Naive thymus-derived CD8-positive, alpha-beta T cell (primary cell): ENCODE measurements at regions not wholly inside any gene's neighbourhood (a gene's known extent, or its start where the extent isn't known, plus 50 kb on each side); places are given as distances from the start of the nearest gene placed in this dataset.

Source experiments
- ATAC-seq, 2 donors: fragments of 150-1000 bp; cut with Tn5 transposase in 1 of 2; sonication (Bioruptor Pico), chemical (Tn5 transposase) in 1 of 2; 1 replicate in 1 of 2; 2 replicates in 1 of 2; pipeline ENCODE4 v1.10.0; 2021; ENCODE audit warnings: mild to moderate bottlenecking in 2 of 2, moderate library complexity in 2 of 2
- POLR2A ChIA-PET: fragments of 350-600 bp; sonication (Branson Sonifier 250); formaldehyde crosslinking; loops from one replicate; lab custom pipeline; 2021; ENCODE audit warnings: antibody characterized with exemption; lab: Charles Lee
- DNase-seq, 10 donors: peaks; one replicate each; pipeline versions ENCODE4 v3.0.0 to v3.0.0-alpha.2; 2020 to 2022
- H3K27ac Mint-ChIP-seq, 10 donors: one replicate each; pipeline ENCODE4 v1.8.0; 2020 to 2022; ENCODE audit warnings: mild to moderate bottlenecking in 10 of 10, mixed read lengths in 10 of 10, moderate library complexity in 4 of 10, inconsistent platforms in 1 of 10
- H3K27me3 Mint-ChIP-seq, 5 donors: one replicate each; pipeline ENCODE4 v1.8.0; 2021 to 2022; ENCODE audit warnings: mixed read lengths in 5 of 5
- H3K36me3 Mint-ChIP-seq, 3 donors: one replicate each; pipeline ENCODE4 v1.8.0; 2020 to 2022; ENCODE audit warnings: mixed read lengths in 3 of 3, mild to moderate bottlenecking in 2 of 3, inconsistent platforms in 1 of 3
- H3K4me1 Mint-ChIP-seq, 4 donors: one replicate each; pipeline ENCODE4 v1.8.0; 2021 to 2022; ENCODE audit warnings: mixed read lengths in 4 of 4
- H3K4me3 Mint-ChIP-seq, 10 donors: one replicate each; pipeline ENCODE4 v1.8.0; 2020 to 2022; ENCODE audit warnings: mild to moderate bottlenecking in 10 of 10, mixed read lengths in 10 of 10, moderate library complexity in 6 of 10, inconsistent platforms in 1 of 10
- H3K9me3 Mint-ChIP-seq, 9 donors: one replicate each; pipeline ENCODE4 v1.8.0; 2020 to 2022; ENCODE audit warnings: mixed read lengths in 9 of 9, mild to moderate bottlenecking in 3 of 9, inconsistent platforms in 1 of 9, moderate library complexity in 1 of 9

DNA sequence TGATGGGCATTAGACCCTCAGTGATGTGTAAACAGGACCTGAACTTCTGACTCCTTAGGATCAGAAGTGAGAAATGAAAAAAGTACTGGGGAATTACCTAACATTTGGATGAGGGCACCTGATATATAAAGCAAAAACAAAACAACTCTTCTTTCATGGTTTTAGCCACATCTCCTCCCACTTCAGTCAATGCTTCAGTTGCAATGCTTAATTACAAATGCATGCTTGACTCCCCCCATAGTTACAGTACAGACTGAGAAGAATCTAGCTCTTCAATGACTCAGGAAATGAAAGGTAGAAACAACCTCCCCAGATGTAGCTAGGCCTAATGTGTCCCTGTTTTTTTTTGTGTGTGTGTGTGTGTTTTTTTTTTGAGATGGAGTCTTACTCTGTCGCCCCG is 276.8 kb upstream of the POU3F3 start:
- H3K9me3 Mint-ChIP-seq, result no peaks in the 10 kb centered on the region
- POLR2A ChIA-PET, result no interaction called here
- no peak overlapping the region for H3K27ac Mint-ChIP-seq
- peaks cover 0 to 4% (median 0%) of the 10 kb centered on the region in 5 donors for H3K27me3 Mint-ChIP-seq
- ATAC-seq (no peak), DNase-seq (no peak)
- peaks cover 0 to 3% (median 0%) of the 10 kb centered on the region in 4 donors for H3K4me1 Mint-ChIP-seq
- no peak overlapping the region for H3K4me3 Mint-ChIP-seq
- no peaks in the 10 kb centered on the region for H3K36me3 Mint-ChIP-seq

DNA sequence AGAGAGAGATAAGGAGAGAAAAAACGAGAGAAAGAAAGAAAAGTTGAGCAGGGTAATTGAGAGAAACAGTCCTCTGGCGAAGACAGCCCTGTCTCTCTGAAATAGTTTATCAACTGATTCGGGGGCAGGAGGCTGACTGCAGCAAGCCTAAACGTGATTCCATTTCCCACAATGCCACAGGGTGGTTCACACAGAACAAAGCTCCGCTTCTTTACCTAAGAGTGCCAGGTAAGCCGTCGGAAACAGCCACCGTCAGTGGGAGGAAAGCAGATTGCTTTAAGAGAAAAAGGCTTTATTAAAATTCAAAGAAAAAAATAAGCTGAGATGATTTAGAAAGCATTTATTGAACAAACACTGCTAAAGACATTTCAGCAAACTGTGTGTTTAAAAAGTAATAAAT is 271.4 kb upstream of the POU3F3 start:
- Mint-ChIP-seq H3K27ac (no peak overlapping the region), H3K4me1 (no peaks in the 10 kb centered on the region), H3K36me3 (no peaks in the 10 kb centered on the region), H3K4me3 (no peak overlapping the region), H3K9me3 (no peaks in the 10 kb centered on the region), H3K27me3 (peaks cover 0 to 4% (median 0%) of the 10 kb centered on the region in 5 donors)
- POLR2A ChIA-PET, result no interaction called here
- DNase-seq (no peak), ATAC-seq (no peak)

DNA sequence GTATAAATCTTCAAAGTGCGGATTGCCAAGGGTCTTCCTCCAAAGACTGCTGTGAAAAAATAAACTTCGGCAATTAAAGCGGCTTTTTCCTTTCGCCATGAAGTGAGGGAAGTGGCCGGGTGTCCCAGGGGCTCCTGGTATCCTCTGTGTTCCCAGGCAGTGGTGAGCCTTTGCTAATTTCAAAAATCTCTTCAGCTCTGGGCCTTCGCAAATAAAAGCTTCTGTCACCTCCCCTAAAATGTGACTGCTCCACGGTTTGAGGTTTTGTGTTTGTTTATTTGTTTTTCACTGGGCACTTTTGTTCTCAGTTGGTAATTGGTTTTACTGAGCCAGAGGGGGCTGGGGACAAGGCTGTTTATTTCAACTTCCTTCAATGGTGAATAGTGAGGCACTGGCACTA is 270.1 kb upstream of the POU3F3 start:
- H3K4me1 Mint-ChIP-seq, result no peaks in the 10 kb centered on the region
- H3K9me3 Mint-ChIP-seq, result no peaks in the 10 kb centered on the region
- H3K36me3 Mint-ChIP-seq, result no peaks in the 10 kb centered on the region
- H3K4me3 Mint-ChIP-seq, result no peak overlapping the region
- ATAC-seq (no peak), DNase-seq (no peak)
- H3K27ac Mint-ChIP-seq, result peak overlapping the region in 1 of 10 donors; percentile 5
- POLR2A ChIA-PET, result no interaction called here
- peaks cover 0 to 2% (median 0%) of the 10 kb centered on the region in 5 donors for H3K27me3 Mint-ChIP-seq

DNA sequence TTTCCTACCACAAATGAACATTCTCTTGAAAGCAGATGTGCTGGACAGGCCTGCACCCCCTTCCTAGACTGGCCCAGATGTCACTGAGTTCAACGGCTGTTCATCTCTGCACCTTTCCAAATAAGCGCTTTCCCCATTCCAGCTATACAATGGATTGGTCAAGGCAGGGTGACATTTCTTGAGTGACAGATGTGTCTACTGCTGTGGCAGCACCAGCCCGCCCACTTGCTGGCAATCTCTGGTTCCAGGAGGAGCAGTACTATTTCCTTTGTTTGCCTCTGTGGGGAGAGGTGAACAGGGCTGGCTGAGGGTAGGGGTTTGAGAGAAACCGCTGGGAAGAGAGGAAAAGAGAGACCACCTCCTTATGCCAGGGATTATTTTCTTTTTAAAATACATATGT is 269.5 kb upstream of the POU3F3 start:
- POLR2A ChIA-PET, result no interaction called here
- no peak overlapping the region for H3K4me3 Mint-ChIP-seq
- H3K4me1 Mint-ChIP-seq, result no peaks in the 10 kb centered on the region
- ATAC-seq, result no peak
- H3K9me3 Mint-ChIP-seq, result peaks cover 0 to under 1% (median 0%) of the 10 kb centered on the region in 9 donors
- H3K27ac Mint-ChIP-seq, result no peak overlapping the region
- H3K27me3 Mint-ChIP-seq, result peaks cover 0 to 2% (median 0%) of the 10 kb centered on the region in 5 donors
- DNase-seq, result no peak
- H3K36me3 Mint-ChIP-seq, result no peaks in the 10 kb centered on the region

DNA sequence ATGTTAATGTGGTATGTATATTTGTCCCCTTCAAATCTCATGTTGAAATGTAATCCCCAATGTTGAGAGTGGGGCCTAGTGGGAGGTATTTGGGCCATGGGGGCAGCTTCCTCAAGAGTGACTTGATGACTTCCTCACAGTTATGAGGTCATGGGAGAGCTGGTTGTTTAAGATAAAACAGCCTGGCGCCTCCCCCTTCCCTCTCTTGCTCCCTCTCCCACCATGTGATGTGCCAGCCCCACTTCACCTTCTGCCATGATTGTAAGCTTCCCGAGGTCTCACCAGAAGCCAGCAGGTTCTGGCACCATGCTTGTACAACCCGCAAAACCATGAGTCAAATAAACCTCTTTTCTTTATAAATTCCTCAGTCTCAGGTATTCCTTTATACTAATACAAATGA is 258.3 kb upstream of the POU3F3 start:
- peaks cover 0 to 17% (median 5%) of the 10 kb centered on the region in 5 donors for H3K27me3 Mint-ChIP-seq
- POLR2A ChIA-PET, result no interaction called here
- no peaks in the 10 kb centered on the region for H3K4me1 Mint-ChIP-seq

DNA sequence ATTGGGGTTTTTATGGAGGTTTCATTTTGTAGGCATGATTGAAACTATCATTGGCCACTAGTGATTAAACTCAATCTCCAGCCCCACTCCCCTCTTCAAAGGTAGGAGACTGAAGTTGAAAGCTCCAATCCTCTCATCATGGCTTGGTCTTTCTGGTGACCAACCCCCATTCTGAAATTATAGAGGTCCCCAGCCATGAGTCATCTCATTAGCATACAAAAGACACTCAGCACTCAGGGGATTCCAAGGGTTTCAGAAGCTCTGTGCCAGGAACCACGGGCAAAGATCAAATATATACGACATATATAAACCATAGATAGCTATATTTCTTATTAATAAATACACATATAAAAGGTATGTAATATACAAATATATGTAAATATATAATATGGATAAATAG is 256.0 kb upstream of the POU3F3 start:
- DNase-seq, result no peak

More for the DNA sequence above, 258.3 kb upstream of the POU3F3 start:
- no peak for DNase-seq
- H3K9me3 Mint-ChIP-seq, result peaks cover 3 to 34% (median 15%) of the 10 kb centered on the region in 9 donors
- no peak overlapping the region for H3K27ac Mint-ChIP-seq
- H3K36me3 Mint-ChIP-seq, result peaks cover 0 to 9% (median 0%) of the 10 kb centered on the region in 3 donors
- ATAC-seq, result no peak
- H3K4me3 Mint-ChIP-seq, result no peak overlapping the region

DNA sequence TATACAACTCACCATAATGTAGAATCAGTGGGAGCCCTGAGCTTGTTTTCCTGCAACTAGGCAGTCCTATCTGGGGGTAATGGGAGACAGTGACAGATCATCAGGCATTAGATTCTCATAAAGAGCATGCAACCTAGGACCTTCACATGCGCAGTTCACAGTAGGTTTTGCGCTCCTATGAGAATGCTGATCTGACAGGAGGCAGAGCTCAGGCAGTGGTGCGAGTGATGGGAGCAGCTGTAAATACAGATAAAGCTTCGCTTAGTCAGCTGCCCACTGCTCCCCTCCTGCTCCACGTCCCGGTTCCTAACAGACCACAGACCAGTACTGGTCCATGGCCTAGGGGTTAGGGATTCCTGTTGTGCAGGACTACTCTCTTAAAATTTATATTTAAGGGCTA is 255.3 kb upstream of the POU3F3 start:
- Mint-ChIP-seq H3K4me3 (no peak overlapping the region), H3K27me3 (peaks cover 0 to 17% (median 5%) of the 10 kb centered on the region in 5 donors), H3K9me3 (peaks cover 0 to 38% (median 0%) of the 10 kb centered on the region in 9 donors), H3K4me1 (no peaks in the 10 kb centered on the region), H3K27ac (no peak overlapping the region), H3K36me3 (no peaks in the 10 kb centered on the region)
- DNase-seq (no peak), ATAC-seq (no peak)
- POLR2A ChIA-PET, result no interaction called here

More for the DNA sequence above, 256.0 kb upstream of the POU3F3 start:
- no peak overlapping the region for H3K4me3 Mint-ChIP-seq
- H3K9me3 Mint-ChIP-seq, result peaks cover 0 to 38% (median 1%) of the 10 kb centered on the region in 9 donors
- no peak for ATAC-seq
- H3K36me3 Mint-ChIP-seq, result no peaks in the 10 kb centered on the region
- no peak overlapping the region for H3K27ac Mint-ChIP-seq
- peaks cover 0 to 17% (median 5%) of the 10 kb centered on the region in 5 donors for H3K27me3 Mint-ChIP-seq
- POLR2A ChIA-PET, result no interaction called here
- no peaks in the 10 kb centered on the region for H3K4me1 Mint-ChIP-seq

DNA sequence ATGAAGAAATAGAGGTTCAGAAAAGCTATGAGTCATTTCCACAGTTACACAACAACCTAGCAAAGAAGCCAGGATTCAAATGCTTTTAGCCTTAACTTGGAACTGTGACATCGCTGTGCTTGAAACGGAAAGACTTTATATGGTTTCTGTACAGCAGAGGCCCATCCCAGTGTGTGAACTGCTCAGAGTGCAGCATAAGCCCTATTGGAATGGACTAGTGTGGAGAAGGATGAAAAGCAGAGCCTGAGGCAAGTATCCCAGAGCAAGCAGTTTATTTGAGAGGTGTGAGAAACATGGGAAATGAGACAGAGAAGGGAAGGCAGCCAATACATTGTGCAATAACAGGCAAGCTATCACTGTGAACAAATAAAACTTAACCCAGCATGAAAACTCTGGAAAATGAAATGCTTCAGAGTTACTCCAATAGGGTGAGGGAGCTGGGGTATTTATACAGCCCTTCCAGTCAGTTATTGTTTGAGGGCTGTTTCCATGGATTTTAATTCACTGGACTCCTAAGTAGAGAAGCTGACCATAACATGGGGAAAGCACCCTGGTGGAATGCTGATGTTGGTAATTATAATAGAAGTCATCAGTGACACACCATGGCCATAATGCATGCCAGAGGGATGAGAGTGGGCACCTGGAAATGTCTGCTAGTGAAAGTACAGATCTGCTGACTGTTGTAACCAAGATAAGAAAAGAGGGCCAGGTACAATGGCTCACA is 254.0 kb upstream of the POU3F3 start:
- no peak for DNase-seq
- Mint-ChIP-seq H3K36me3 (no peaks in the 10 kb centered on the region), H3K4me1 (no peaks in the 10 kb centered on the region), H3K9me3 (peaks cover 0 to 36% (median 1%) of the 10 kb centered on the region in 9 donors), H3K4me3 (no peak overlapping the region), H3K27ac (no peak overlapping the region), H3K27me3 (peaks cover 0 to 17% (median 5%) of the 10 kb centered on the region in 5 donors)
- ATAC-seq, result no peak
- POLR2A ChIA-PET, result no interaction called here

DNA sequence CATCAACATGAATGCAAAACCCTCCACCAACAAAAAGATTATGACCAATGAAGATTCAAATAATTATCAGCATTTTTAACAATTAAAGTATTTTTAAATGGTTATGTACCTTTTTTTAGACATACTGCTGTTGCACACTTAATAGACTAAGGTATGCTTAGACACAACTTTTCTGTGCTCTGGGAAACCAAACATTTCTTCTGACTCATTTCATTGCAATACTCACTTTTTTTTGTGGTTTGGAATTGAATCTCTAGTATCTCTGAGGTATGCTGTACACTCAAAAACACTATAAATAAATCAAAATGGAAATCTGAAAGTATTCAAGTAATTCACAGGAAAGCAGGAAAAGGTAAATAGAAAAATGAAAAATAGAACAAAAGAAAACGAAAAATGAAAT is 247.9 kb upstream of the POU3F3 start:
- Mint-ChIP-seq H3K36me3 (peaks cover 0 to 3% (median 0%) of the 10 kb centered on the region in 3 donors), H3K9me3 (peaks cover 0 to 20% (median 5%) of the 10 kb centered on the region in 9 donors), H3K27ac (no peak overlapping the region), H3K27me3 (peaks cover 0 to 12% (median 0%) of the 10 kb centered on the region in 5 donors), H3K4me1 (no peaks in the 10 kb centered on the region), H3K4me3 (no peak overlapping the region)
- POLR2A ChIA-PET, result no interaction called here
- ATAC-seq, result no peak
- no peak for DNase-seq

DNA sequence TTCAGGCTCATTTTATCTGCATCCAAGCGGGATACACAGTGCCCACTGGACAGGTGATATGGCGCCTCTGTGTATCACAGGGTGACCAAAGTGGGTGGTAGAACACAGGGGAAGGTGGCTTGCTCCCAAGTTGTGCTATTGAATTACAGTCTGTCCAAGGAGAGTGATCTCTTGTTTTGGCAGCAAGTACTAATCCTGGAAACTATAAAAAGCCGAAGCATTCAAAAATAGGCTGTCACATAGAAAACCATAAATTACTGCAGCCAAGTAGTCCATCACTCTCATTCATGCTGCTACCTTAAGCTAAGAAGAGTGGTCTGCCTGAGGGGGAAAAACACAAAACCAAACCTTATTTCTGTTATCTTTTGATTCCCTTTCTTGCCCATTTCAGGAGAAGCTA is 237.1 kb upstream of the POU3F3 start:
- DNase-seq (no peak), ATAC-seq (no peak)
- Mint-ChIP-seq H3K27me3 (peaks cover 0 to 16% (median 2%) of the 10 kb centered on the region in 5 donors), H3K36me3 (peaks cover 0 to 5% (median 0%) of the 10 kb centered on the region in 3 donors), H3K4me3 (no peak overlapping the region), H3K9me3 (peaks cover 0 to 12% (median 0%) of the 10 kb centered on the region in 9 donors), H3K27ac (no peak overlapping the region), H3K4me1 (no peaks in the 10 kb centered on the region)
- POLR2A ChIA-PET, result no interaction called here

DNA sequence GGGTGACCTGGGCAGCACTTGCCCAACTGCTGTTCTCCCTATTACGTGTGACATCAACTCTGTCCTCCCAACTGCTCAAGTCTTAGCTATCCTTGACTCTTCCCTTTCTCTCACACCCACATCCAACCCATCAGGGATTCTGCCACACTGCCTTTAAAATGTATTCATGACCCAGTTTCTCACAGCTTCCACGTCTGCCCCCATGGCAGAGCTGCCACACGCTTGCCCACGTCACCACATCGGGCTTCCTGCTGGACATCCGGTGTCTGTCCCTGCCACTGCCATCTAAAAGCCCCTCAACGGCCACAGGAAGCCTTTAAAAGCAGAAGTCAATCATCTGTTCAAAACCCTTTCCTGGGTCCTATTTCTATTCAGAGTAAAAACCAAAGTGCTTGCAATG is 233.1 kb upstream of the POU3F3 start:
- H3K36me3 Mint-ChIP-seq, result peaks cover 0 to 5% (median 0%) of the 10 kb centered on the region in 3 donors
- no peaks in the 10 kb centered on the region for H3K4me1 Mint-ChIP-seq
- DNase-seq, result no peak
- peaks cover 0 to 16% (median 3%) of the 10 kb centered on the region in 9 donors for H3K9me3 Mint-ChIP-seq
- ATAC-seq, result no peak
- H3K27ac Mint-ChIP-seq, result no peak overlapping the region
- POLR2A ChIA-PET, result no interaction called here
- no peak overlapping the region for H3K4me3 Mint-ChIP-seq
- H3K27me3 Mint-ChIP-seq, result peaks cover 0 to 16% (median 2%) of the 10 kb centered on the region in 5 donors

DNA sequence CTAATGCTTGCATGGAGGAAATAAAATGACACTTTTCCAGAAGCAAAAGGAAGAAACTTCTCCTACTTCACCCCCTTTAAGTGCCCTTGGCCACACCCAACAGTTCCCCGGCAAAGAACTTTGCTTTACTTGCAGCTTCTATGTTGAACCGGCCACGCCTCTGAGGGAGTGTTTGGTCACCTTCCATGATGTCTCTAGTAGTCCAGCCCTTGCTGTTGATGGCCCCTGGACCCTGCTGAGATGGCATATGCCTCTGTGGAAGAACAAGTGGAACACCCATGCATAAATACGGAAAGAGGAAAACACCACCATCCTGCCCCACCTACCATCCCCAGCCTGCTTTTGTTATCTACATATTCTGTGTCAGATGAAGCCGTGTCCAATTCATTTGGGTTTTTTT is 218.3 kb upstream of the POU3F3 start:
- H3K27me3 Mint-ChIP-seq, result peaks cover 0 to 6% (median 1%) of the 10 kb centered on the region in 5 donors
- POLR2A ChIA-PET, result no interaction called here
- no peaks in the 10 kb centered on the region for H3K36me3 Mint-ChIP-seq
- DNase-seq, result no peak
- no peak for ATAC-seq
- H3K4me3 Mint-ChIP-seq, result no peak overlapping the region
- peaks cover 0 to 3% (median 0%) of the 10 kb centered on the region in 9 donors for H3K9me3 Mint-ChIP-seq
- H3K4me1 Mint-ChIP-seq, result no peaks in the 10 kb centered on the region
- H3K27ac Mint-ChIP-seq, result no peak overlapping the region

DNA sequence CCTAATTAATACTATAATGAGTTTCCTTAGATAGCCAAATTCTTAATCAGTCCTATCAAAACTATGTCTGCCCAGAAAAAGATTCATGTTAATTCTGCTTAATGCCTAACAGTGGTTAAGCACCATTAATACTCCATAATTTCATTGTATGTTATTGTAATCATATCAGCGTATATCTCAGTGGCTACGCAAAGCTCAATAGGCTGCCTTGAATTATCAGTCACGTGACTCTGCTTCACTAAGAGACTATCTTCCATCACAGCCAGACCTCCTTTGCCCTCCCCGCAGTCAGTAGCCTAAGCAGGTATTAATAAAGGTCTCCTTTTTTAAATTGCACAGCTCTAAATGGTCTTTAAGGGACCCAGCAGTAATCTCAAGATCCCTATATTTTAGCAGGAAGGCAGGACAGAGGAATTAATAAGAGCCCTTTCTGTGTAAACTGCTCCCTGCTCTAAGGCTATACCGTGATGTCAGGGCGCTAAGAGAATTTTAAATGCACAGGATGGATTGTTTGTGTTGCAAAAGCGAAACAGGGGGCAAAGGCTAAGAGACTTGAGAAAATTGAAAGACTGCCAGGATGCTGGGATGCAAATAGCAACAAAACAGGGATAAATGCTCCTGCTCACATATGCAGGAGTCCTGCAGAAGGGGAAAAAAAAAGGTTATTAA is 215.6 kb upstream of the POU3F3 start:
- DNase-seq (no peak), ATAC-seq (no peak)
- Mint-ChIP-seq H3K9me3 (peaks cover 0 to 10% (median 0%) of the 10 kb centered on the region in 9 donors), H3K36me3 (no peaks in the 10 kb centered on the region), H3K4me1 (no peaks in the 10 kb centered on the region), H3K27ac (no peak overlapping the region), H3K27me3 (peaks cover 0 to 15% (median 1%) of the 10 kb centered on the region in 5 donors), H3K4me3 (no peak overlapping the region)
- POLR2A ChIA-PET, result no interaction called here
